AG04449 (cell line): ENCODE measurements at regions not wholly inside any gene's neighbourhood (a gene's known extent, or its start where the extent isn't known, plus 50 kb on each side); places are given as distances from the start of the nearest gene placed in this dataset.

ENCODE experiments used
- CTCF ChIA-PET: fragments of 350-600 bp; formaldehyde crosslinking; extraction: SDS; loops from one replicate; lab custom pipeline; 2021; ENCODE audit warnings: antibody characterized with exemption; lab: Yijun Ruan, JAX
- POLR2A ChIA-PET: fragments of 400-600, 350-600 bp; formaldehyde crosslinking; extraction: SDS; loops from one replicate; lab custom pipeline; 2020; ENCODE audit warnings: antibody characterized with exemption, inconsistent platforms; lab: Yijun Ruan, JAX
- DNase-seq: peaks from one replicate; pipeline ENCODE4 v3.0.0-alpha.2; 2010; ENCODE audit warnings: low read depth, low spot score
- H3K4me3 ChIP-seq: 2 replicates; pipeline ENCODE4 v1.5.1; 2011; ENCODE audit warnings: low read depth, mild to moderate bottlenecking, control low read depth, low read length
- TF ChIP-seq, protein P1 (sequence below): IDR thresholded peaks from one replicate; pipeline ENCODE4 v1.5.1; 2011; ENCODE audit warnings: mild to moderate bottlenecking, moderate library complexity, low read length, control low read depth, inconsistent platforms; ENCODE audit not compliant: insufficient read depth; ENCODE audit errors: missing control alignments

DNA sequence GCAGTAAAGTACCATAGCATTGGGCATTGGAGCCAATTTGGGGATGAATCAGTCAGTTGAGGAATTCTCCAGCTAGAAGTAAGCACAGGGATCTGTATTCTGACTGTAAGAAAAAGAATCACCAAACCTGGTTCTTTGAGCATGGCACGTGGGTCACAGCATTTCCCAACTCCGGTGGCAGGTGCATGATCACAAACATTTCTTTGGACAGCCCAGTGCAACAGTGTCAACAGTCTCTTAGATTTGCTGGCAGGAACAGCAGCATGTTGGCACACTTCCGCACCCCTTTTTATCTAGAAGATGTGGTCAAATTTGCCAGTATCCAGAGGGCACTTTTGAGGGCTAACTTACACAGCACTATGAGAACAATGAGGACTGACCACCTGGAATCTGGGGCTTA is 437.5 kb upstream of the GHITM start:
- no peak overlapping the region for H3K4me3 ChIP-seq
- DNase-seq: no peak
- ChIA-PET CTCF (no interaction called here), POLR2A (no interaction called here)
- TF ChIP-seq, protein P1, sequence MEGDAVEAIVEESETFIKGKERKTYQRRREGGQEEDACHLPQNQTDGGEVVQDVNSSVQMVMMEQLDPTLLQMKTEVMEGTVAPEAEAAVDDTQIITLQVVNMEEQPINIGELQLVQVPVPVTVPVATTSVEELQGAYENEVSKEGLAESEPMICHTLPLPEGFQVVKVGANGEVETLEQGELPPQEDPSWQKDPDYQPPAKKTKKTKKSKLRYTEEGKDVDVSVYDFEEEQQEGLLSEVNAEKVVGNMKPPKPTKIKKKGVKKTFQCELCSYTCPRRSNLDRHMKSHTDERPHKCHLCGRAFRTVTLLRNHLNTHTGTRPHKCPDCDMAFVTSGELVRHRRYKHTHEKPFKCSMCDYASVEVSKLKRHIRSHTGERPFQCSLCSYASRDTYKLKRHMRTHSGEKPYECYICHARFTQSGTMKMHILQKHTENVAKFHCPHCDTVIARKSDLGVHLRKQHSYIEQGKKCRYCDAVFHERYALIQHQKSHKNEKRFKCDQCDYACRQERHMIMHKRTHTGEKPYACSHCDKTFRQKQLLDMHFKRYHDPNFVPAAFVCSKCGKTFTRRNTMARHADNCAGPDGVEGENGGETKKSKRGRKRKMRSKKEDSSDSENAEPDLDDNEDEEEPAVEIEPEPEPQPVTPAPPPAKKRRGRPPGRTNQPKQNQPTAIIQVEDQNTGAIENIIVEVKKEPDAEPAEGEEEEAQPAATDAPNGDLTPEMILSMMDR: no peak

- POLR2A ChIA-PET: no interaction called here
- DNase-seq: no peak
- CTCF ChIA-PET: no interaction called here
- no peak overlapping the region for H3K4me3 ChIP-seq
- TF ChIP-seq, protein P1: no peak
Measured at GRCh38 chr10:83702731-83703130, 436.6 kb upstream of the GHITM start.

- POLR2A ChIA-PET: no interaction called here
- DNase-seq: no peak
- no peak overlapping the region for H3K4me3 ChIP-seq
- CTCF ChIA-PET: no interaction called here
- TF ChIP-seq, protein P1: no peak
Measured at GRCh38 chr10:83706120-83706519, 433.2 kb upstream of the GHITM start.

DNA sequence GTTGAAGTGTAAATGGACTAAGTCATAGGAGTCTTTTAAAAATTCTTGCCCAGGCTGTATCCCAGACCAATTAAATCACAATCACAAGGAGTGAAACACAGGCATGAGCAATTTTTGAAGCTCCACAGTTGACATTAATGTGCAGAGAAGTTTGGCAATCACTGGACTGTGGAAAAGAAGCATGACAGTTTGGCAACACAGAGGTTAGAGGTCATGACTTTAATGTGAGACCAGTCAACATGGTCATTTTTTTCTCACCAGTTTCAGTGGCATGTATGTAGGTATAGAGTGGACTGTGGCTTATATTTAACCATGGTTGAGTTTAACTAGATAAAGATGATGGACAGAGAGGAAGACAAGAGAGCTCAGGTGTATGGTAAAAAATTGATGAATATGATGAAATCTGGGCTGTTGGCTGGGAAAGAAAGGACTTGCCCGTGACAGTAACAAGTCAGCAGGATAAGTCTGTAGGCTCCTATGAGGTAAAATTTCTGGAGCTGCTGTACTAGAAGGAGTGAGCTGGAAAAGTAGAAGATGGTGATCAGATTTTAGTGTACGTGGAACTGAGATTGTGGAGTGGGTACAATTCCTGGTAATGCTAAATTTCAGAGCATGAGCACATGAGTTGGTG is 432.2 kb upstream of the GHITM start:
- no peak for DNase-seq
- POLR2A ChIA-PET: no interaction called here
- TF ChIP-seq, protein P1: no peak
- CTCF ChIA-PET: no interaction called here
- no peak overlapping the region for H3K4me3 ChIP-seq

DNA sequence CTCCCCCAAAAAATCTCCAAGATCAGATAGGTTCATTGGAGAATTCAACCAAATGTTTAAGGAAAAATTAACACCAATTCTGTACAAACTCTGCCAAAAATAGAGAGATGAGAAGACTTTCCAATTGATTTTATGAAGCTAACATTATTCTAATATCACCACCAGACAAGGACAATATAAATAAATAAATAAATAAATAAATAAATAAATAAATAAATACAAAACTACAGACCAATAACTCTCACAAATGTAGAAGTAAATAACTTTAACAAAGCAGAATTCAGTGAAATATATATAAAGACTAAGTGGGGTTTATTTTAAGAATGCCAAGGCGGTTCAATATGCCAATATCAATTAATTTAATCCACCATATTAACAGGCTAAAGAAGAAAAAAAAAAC is 425.9 kb upstream of the GHITM start:
- DNase-seq: no peak
- no peak overlapping the region for H3K4me3 ChIP-seq
- TF ChIP-seq, protein P1: no peak
- CTCF ChIA-PET: no interaction called here
- POLR2A ChIA-PET: no interaction called here

- ChIA-PET POLR2A (no interaction called here), CTCF (no interaction called here)
- no peak overlapping the region for H3K4me3 ChIP-seq
- DNase-seq: no peak
- TF ChIP-seq, protein P1: no peak
Measured at GRCh38 chr10:83723080-83723479, 416.2 kb upstream of the GHITM start.
